Prostate gland (tissue), 2 donors: ENCODE measurements at regions not wholly inside any gene's neighbourhood (a gene's known extent, or its start where the extent isn't known, plus 50 kb on each side); places are given as distances from the start of the nearest gene placed in this dataset.
"Not testable (repeated sequence)": the region's sequence is repeated elsewhere in the genome, so short reads cannot be mapped to it uniquely, and the experiment has no call there.

ENCODE experiments used
- POLR2AphosphoS5 ChIP-seq: sonication (generic); formaldehyde crosslinking; IDR thresholded peaks from one replicate; pipeline ENCODE4 v1.6.1; 2017; ENCODE audit warnings: antibody characterized with exemption
- TF ChIP-seq, protein P1 (sequence below), 4 experiments: fragments of 200-600 bp in 2 of 4; fragments of 450-650 bp in 2 of 4; sonication (generic) in 2 of 4; IDR thresholded peaks; 1 replicate in 3 of 4; 2 replicates in 1 of 4; pipeline ENCODE4 v1.5.1; 2016 to 2019; ENCODE audit warnings: antibody characterized with exemption in 4 of 4, mild to moderate bottlenecking in 2 of 4, moderate library complexity in 2 of 4

DNA sequence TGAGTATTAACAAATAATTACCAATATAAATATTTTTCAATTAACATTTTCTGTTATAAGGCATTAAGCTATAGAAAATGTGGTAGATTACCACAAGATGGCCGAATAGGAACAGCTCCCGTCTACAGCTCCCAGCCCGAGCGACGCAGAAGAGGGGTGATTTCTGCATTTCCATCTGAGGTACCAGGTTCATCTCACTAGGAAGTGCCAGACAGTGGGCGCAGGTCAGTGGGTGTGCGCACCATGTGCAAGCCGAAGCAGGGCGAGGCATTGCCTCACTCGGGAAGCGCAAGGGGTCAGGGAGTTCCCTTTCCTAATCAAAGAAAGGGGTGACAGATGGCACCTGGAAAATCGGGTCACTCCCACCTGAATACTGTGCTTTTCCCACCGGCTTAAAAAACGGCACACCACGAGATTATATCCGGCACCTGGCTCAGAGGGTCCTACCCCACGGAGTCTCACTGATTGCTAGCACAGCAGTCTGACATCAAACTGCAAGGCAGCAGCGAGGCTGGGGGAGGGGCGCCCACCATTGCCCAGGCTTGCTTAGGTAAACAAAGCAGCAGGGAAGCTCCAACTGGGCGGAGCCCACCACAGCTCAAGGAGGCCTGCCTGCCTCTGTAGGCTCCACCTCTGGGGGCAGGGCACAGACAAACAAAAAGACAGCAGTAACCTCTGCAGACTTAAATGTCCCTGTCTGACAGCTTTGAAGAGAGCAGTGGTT lies 808.4 kb downstream of the FSCB start:
- TF ChIP-seq, protein P1, sequence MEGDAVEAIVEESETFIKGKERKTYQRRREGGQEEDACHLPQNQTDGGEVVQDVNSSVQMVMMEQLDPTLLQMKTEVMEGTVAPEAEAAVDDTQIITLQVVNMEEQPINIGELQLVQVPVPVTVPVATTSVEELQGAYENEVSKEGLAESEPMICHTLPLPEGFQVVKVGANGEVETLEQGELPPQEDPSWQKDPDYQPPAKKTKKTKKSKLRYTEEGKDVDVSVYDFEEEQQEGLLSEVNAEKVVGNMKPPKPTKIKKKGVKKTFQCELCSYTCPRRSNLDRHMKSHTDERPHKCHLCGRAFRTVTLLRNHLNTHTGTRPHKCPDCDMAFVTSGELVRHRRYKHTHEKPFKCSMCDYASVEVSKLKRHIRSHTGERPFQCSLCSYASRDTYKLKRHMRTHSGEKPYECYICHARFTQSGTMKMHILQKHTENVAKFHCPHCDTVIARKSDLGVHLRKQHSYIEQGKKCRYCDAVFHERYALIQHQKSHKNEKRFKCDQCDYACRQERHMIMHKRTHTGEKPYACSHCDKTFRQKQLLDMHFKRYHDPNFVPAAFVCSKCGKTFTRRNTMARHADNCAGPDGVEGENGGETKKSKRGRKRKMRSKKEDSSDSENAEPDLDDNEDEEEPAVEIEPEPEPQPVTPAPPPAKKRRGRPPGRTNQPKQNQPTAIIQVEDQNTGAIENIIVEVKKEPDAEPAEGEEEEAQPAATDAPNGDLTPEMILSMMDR (IDR thresholded peaks at IDR 0.05): not testable (repeated sequence)
- TF ChIP-seq POLR2AphosphoS5: not testable (repeated sequence)
